ENCODE measurements at regions not wholly inside any gene's neighbourhood (a gene's known extent, or its start where the extent isn't known, plus 50 kb on each side); places are given as distances from the start of the nearest gene placed in this dataset.
"Not testable (repeated sequence)": the region's sequence is repeated elsewhere in the genome, so short reads cannot be mapped to it uniquely, and the experiment has no call there.

GRCh38 chr14:38363217-38363616, 107.3 kb upstream of the CLEC14A start:
- Histone ChIP-seq H3K4me3 (no peak overlapping the region), H3K36me3 (no peaks in the 10 kb centered on the region), H3K4me1 (peaks cover 0 to under 1% of the 10 kb centered on the region in 2 donors), H3K27me3 (no peaks in the 10 kb centered on the region), H3K9me3 (no peaks in the 10 kb centered on the region), H3K27ac (no peak overlapping the region)
- TF ChIP-seq CTCF (IDR thresholded peaks at IDR 0.05), result no peak
- DNase-seq (ENCODE audit: low spot score), result no peak

- H3K4me1 ChIP-seq, result peaks cover 0 to 5% of the 10 kb centered on the region in 2 donors
- no peak for DNase-seq (ENCODE audit: low spot score)
- no peaks in the 10 kb centered on the region for H3K9me3 ChIP-seq
- no peak for TF ChIP-seq CTCF (IDR thresholded peaks at IDR 0.05)
- no peak overlapping the region for H3K4me3 ChIP-seq
- peak overlapping the region in 1 of 2 donors; percentile 16 for H3K27ac ChIP-seq
- H3K36me3 ChIP-seq, result no peaks in the 10 kb centered on the region
- H3K27me3 ChIP-seq, result no peaks in the 10 kb centered on the region
Measured at GRCh38 chr14:38357557-38357956, 101.7 kb upstream of the CLEC14A start.

GRCh38 chr14:38355473-38355872, 99.6 kb upstream of the CLEC14A start:
- not testable (repeated sequence) for H3K9me3 ChIP-seq; H3K36me3 ChIP-seq; DNase-seq (ENCODE audit: low spot score); H3K27me3 ChIP-seq; H3K27ac ChIP-seq; H3K4me1 ChIP-seq; H3K4me3 ChIP-seq

- DNase-seq (ENCODE audit: low spot score), result no peak
- no peak for TF ChIP-seq CTCF (IDR thresholded peaks at IDR 0.05)
- Histone ChIP-seq H3K9me3 (no peaks in the 10 kb centered on the region), H3K4me3 (no peak overlapping the region), H3K27me3 (no peaks in the 10 kb centered on the region), H3K27ac (no peak overlapping the region), H3K36me3 (no peaks in the 10 kb centered on the region), H3K4me1 (no peaks in the 10 kb centered on the region)
Measured at GRCh38 chr14:38350102-38350501, 94.2 kb upstream of the CLEC14A start.

- TF ChIP-seq CTCF (IDR thresholded peaks at IDR 0.05), result no peak
- no peaks in the 10 kb centered on the region for H3K4me1 ChIP-seq
- no peaks in the 10 kb centered on the region for H3K36me3 ChIP-seq
- H3K9me3 ChIP-seq, result no peaks in the 10 kb centered on the region
- H3K27ac ChIP-seq, result no peak overlapping the region
- no peak for DNase-seq (ENCODE audit: low spot score)
- no peak overlapping the region for H3K4me3 ChIP-seq
- no peaks in the 10 kb centered on the region for H3K27me3 ChIP-seq
Measured at GRCh38 chr14:38342803-38343202, 86.9 kb upstream of the CLEC14A start.

GRCh38 chr14:38339696-38340095, 83.8 kb upstream of the CLEC14A start:
- no peak for DNase-seq (ENCODE audit: low spot score)

More at GRCh38 chr14:38339696-38340095, 83.8 kb upstream of the CLEC14A start:
- Histone ChIP-seq H3K9me3 (no peaks in the 10 kb centered on the region), H3K36me3 (no peaks in the 10 kb centered on the region), H3K4me3 (no peak overlapping the region), H3K27ac (no peak overlapping the region), H3K4me1 (no peaks in the 10 kb centered on the region), H3K27me3 (no peaks in the 10 kb centered on the region)
- TF ChIP-seq CTCF (IDR thresholded peaks at IDR 0.05), result no peak

All from right atrium auricular region (tissue), 2 donors.